Jurkat, Clone E6-1 (cell line): ENCODE measurements at regions not wholly inside any gene's neighbourhood (a gene's known extent, or its start where the extent isn't known, plus 50 kb on each side); places are given as distances from the start of the nearest gene placed in this dataset.
"Not testable (repeated sequence)": the region's sequence is repeated elsewhere in the genome, so short reads cannot be mapped to it uniquely, and the experiment has no call there.

Experiments used
- DNase-seq: peaks from one replicate; pipeline ENCODE4 v3.0.0-alpha.2; 2011; ENCODE audit warnings: low read depth, low spot score
- H3K4me3 ChIP-seq: 2 replicates; pipeline ENCODE4 v1.5.1; 2011; ENCODE audit warnings: mild to moderate bottlenecking, low read length, control low read depth, moderate library complexity

GRCh38 chr20:58053391-58054055 is 174.9 kb downstream of the ANKRD60 start:
- no peak overlapping the region for H3K4me3 ChIP-seq
- DNase-seq, result no peak

- no peak overlapping the region for H3K4me3 ChIP-seq
- no peak for DNase-seq
Observed at GRCh38 chr20:58051367-58051766, 177.1 kb downstream of the ANKRD60 start.

- H3K4me3 ChIP-seq, result no peak overlapping the region
Observed at GRCh38 chr20:58048096-58048702, 180.3 kb downstream of the ANKRD60 start.

GRCh38 chr20:58046311-58046710 is 182.1 kb downstream of the ANKRD60 start:
- H3K4me3 ChIP-seq, result no peak overlapping the region
- no peak for DNase-seq

More at GRCh38 chr20:58048096-58048702, 180.3 kb downstream of the ANKRD60 start:
- DNase-seq, result peak; percentile 66

- no peak overlapping the region for H3K4me3 ChIP-seq
- no peak for DNase-seq
Observed at GRCh38 chr20:58045579-58045978, 182.9 kb downstream of the ANKRD60 start.

- no peak for DNase-seq
- H3K4me3 ChIP-seq, result no peak overlapping the region
Observed at GRCh38 chr20:58044931-58045555, 183.4 kb downstream of the ANKRD60 start.

GRCh38 chr20:58044286-58044685 is 184.2 kb downstream of the ANKRD60 start:
- no peak for DNase-seq
- H3K4me3 ChIP-seq, result no peak overlapping the region

GRCh38 chr20:58043236-58044140 is 185.0 kb downstream of the ANKRD60 start:
- H3K4me3 ChIP-seq, result no peak overlapping the region
- no peak for DNase-seq

GRCh38 chr20:58042591-58042990 is 185.9 kb downstream of the ANKRD60 start:
- H3K4me3 ChIP-seq, result no peak overlapping the region
- DNase-seq, result no peak

GRCh38 chr20:58040447-58041290 is 187.8 kb downstream of the ANKRD60 start:
- no peak for DNase-seq
- no peak overlapping the region for H3K4me3 ChIP-seq

GRCh38 chr20:58039274-58040092 is 189.0 kb downstream of the ANKRD60 start:
- no peak for DNase-seq
- H3K4me3 ChIP-seq, result no peak overlapping the region

- DNase-seq, result no peak
- H3K4me3 ChIP-seq, result no peak overlapping the region
Observed at GRCh38 chr20:58038123-58038654, 190.3 kb downstream of the ANKRD60 start.

GRCh38 chr20:58037631-58038030 is 190.8 kb downstream of the ANKRD60 start:
- DNase-seq, result no peak
- H3K4me3 ChIP-seq, result no peak overlapping the region

- H3K4me3 ChIP-seq, result no peak overlapping the region
- no peak for DNase-seq
Observed at GRCh38 chr20:58033026-58033536, 195.4 kb downstream of the ANKRD60 start.

- DNase-seq, result no peak
- no peak overlapping the region for H3K4me3 ChIP-seq
Observed at GRCh38 chr20:58032599-58032998, 195.9 kb downstream of the ANKRD60 start.

GRCh38 chr20:58031350-58031749 is 197.1 kb downstream of the ANKRD60 start:
- H3K4me3 ChIP-seq, DNase-seq: not testable (repeated sequence)

- no peak for DNase-seq
- H3K4me3 ChIP-seq, result no peak overlapping the region
Observed at GRCh38 chr20:58028123-58028522, 200.3 kb downstream of the ANKRD60 start.
